SK-N-SH treated with all-trans-retinoic acid at 6 μM for 48 hours (cell line): ENCODE measurements at regions not wholly inside any gene's neighbourhood (a gene's known extent, or its start where the extent isn't known, plus 50 kb on each side); places are given as distances from the start of the nearest gene placed in this dataset.

ENCODE experiments used
- ARNTL ChIP-seq: fragments of 450-650 bp; formaldehyde crosslinking; IDR thresholded peaks from 2 replicates; pipeline ENCODE4 v1.5.0; 2020; ENCODE audit warnings: low read depth, mild to moderate bottlenecking, moderate library complexity, borderline replicate concordance
- OSR1 ChIP-seq: fragments of 250-450 bp; sonication (Bioruptor Pico); IDR thresholded peaks from 2 replicates; pipeline ENCODE4 v1.8.0; 2022; ENCODE audit warnings: moderate library complexity, mild to moderate bottlenecking, inconsistent platforms
- PATZ1 ChIP-seq: fragments of 250-450 bp; sonication (Bioruptor Pico); IDR thresholded peaks from 2 replicates; pipeline ENCODE4 v1.8.0; 2020; ENCODE audit warnings: mild to moderate bottlenecking, moderate library complexity, borderline replicate concordance
- RARB ChIP-seq: fragments of 250-450 bp; sonication (Bioruptor Pico); IDR thresholded peaks from 2 replicates; pipeline ENCODE4 v1.8.0; 2021; ENCODE audit warnings: mild to moderate bottlenecking, moderate library complexity
- TOX ChIP-seq: fragments of 250-450 bp; sonication (Bioruptor Pico); IDR thresholded peaks from 2 replicates; pipeline ENCODE4 v1.8.0; 2021; ENCODE audit warnings: mild to moderate bottlenecking, moderate library complexity, borderline replicate concordance
- ZFP3 ChIP-seq: fragments of 250-450 bp; sonication (Bioruptor Pico); IDR thresholded peaks from 2 replicates; pipeline ENCODE4 v1.5.0; 2020; ENCODE audit warnings: mild to moderate bottlenecking, moderate library complexity
- ZNF70 ChIP-seq: fragments of 450-650 bp; formaldehyde crosslinking; IDR thresholded peaks from 2 replicates; pipeline ENCODE4 v1.5.0; 2020; ENCODE audit warnings: mild to moderate bottlenecking, moderate library complexity
- ZNF8 ChIP-seq: fragments of 450-650 bp; formaldehyde crosslinking; IDR thresholded peaks from 2 replicates; pipeline ENCODE4 v1.5.0; 2020; ENCODE audit warnings: mild to moderate bottlenecking, moderate library complexity

DNA sequence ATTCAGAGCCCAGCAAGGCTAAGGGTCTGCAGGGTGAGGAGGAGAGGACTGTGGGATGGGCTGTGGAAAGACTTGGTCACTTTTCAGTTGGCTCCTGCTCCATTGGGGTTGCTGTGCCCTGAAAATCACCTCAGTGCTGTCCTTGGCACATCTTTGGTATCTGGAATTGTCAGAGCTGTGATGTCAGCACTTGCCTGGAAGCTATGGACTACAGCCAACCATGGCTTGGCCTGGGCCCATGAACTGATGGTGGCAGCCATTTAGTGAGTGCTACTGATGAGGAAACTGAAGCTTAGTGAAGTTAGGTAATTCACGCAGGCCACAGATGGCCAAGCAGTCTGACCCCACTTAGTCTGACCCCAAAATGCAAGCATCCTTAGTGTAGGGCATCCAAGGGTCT is 121.8 kb upstream of the SERPINE2 start:
- TF ChIP-seq ARNTL: no peak
- TF ChIP-seq ZNF70: no peak
- no peak for TF ChIP-seq ZFP3
- TF ChIP-seq OSR1: no peak
- no peak for TF ChIP-seq ZNF8 (CRISPR knock-in tag)
- no peak for TF ChIP-seq RARB (CRISPR knock-in tag)
- TF ChIP-seq TOX (CRISPR knock-in tag): no peak
- no peak for TF ChIP-seq PATZ1
